ENCODE measurements at regions not wholly inside any gene's neighbourhood (a gene's known extent, or its start where the extent isn't known, plus 50 kb on each side); places are given as distances from the start of the nearest gene placed in this dataset.

DNA sequence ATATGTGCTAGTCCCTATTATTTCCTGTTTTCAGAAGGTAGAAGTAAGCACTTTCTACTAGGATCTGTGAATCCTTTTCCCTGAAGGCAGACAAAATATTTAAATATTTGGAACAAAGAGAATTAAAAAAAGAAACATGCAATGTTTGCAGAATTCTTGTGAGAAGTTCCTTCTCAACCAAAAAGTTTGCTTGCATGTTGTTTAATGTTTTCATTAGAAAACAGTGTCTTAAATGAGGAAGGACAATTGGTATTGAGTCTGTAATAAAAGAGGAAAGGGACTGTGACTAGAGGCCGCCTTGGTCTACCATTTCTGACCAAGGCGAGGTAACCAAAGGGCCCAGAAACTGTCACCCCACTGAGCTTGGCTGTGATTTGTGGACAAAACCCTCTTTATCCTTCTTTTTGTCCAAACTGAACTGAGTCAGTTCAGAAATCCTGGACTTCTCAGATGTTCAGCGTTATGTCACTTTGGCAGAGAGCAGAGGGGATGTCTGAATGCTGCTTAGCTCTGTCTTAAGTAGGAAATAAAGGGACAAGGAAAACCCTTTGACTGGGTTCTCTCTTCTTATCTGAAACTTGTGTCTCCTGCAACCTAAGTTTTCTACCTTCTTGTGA lies 129.8 kb upstream of the CPM start:
- no peak for DNase-seq

DNA sequence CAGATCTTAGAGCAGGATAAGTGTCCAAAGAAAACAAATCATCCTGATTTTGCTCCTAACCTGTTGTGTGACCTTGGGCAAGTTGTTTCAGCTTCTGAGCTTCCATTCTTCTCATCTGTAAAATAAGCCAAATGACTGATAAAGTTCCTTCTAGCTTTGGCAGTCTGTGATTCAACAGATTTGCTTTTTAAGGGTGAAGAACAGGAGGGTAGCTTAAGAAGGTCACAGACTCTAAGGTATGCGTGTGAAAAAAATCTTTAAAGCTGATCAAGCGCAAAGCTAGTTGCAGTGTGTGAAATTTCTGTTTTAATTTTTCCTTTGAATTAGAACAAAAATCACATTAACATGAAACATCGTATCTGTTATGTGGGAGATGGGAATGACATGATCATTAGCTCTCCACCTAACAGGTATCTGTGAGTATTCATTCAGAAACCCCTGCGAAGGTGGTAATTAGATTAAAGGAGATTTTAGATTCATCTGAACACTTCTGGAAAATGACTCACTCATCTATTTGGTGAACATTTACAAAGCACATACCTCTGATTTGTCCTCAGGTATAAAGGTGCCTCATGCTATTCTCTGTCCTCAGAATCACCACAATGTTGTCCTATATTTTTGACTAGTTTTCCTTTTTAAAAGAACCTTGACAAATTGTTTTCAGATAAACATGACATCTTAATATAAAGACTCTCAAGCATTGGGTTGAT lies 131.9 kb upstream of the CPM start:
- DNase-seq, result no peak

DNA sequence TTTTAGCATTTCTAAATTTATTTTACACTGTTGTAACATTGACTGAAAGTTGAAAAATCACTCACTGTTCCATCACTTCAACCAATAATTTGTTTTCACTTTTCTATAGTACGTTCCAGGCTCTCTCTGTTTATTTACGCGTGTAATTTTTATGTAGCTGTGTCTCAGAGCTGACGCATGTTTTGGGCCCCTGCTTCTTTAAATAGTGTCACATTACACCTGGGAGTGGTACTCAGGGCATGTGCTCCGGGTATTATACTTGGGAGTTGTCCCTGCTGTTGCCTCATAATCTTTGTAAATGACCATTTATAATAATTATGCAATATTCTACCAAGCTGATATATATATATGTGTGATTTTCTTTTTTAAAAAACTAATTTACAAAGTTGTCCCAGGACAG lies 132.8 kb upstream of the CPM start:
- DNase-seq, result no peak

DNA sequence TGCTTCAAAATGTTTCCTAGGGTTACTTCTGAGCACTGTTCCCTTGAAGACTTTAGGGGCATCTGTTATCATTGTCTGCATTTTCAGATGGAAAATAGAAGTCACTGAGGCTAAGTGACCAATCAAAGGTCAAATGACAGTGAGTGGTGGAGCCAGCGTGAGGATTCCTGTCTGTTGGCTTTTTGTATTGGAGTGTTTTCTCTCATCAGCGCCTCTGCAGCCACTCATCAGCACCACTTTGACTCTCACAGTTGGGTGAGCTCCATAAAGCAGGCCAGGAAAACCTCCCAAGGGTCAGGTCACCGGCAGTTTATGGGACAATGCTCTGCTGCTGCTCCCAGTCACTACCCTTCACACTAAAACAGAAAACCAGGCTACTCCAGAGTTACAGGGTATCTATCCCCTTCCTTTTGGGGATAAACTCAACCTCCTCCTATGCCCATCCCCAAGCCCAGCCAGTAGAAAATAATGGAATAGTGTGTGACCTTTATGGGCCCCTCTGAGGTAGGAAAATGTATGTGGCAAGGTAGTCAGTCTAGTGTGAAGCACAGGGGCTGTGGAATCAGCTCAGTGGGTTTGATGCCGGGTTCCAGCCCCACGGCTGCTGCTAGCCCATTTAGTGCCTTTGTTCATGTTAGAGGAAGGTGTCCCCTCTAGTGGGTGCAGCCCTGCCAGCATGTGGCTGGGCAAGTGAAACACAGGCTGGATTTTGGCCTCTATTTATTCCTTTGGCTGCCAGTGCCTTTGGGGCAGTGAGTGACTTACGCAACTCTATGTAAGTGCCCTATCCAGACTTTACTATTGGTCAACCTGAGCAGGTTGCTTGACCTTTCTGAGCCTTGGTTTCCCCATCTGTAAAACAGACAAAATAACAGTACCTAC lies 133.8 kb upstream of the CPM start:
- no peak for DNase-seq

DNA sequence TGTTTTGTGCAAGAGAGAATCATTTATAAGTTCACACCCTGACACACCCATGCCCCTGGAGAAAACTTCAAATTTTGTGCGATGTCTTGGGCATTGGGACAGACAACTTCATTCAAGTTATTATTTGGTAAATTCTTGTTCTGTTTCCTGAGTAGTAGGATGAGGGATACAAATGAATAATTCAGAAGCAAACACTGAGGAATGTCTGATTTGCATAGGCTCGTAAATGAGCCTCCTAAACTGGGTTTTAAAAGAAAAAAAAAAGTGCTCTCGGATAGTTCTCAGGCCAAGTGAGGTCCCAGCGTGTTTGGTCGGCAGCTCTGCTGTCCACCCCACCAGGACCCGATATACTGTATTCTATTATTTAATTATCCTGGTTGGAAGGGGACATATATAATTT lies 134.7 kb upstream of the CPM start:
- DNase-seq, result no peak

DNA sequence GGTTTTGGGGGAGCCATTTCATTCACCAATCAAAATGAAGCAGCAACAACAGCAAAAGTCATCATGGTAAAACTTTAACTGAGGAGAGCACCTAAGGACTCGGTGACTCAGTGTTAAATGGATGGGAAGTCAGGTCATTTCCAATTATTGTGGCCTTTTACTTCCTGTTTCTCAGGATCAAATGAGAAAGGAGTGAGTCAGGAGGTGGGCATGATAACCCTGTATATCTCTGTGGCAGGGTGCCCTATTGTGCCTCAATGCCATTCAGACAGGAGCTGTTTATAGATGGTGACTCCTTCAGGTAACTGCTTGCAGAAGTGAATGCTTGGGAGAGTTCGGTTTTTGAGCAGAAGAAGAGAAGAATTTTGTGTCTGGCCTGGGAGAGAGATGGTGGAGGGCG lies 135.5 kb upstream of the CPM start:
- peak; percentile 44 for DNase-seq

DNA sequence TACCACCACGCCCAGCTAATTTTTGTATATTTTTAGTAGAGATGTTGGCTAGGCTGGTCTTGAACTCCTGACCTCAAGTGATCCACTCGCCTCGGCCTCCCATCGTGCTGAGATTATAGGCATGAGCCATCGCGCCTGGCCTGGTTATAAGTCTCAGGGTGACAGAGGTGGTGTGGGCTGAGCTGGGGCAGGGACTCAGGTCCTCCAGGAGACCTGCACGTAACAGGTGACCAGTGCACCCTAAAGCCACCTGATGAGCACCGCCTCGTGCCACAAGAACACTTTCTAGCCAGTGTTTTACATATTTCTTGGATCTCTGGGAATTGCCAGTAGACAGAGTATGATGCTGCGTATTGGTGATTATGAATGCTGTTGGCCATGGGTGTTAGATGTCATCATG lies 136.5 kb upstream of the CPM start:
- DNase-seq, result no peak

DNA sequence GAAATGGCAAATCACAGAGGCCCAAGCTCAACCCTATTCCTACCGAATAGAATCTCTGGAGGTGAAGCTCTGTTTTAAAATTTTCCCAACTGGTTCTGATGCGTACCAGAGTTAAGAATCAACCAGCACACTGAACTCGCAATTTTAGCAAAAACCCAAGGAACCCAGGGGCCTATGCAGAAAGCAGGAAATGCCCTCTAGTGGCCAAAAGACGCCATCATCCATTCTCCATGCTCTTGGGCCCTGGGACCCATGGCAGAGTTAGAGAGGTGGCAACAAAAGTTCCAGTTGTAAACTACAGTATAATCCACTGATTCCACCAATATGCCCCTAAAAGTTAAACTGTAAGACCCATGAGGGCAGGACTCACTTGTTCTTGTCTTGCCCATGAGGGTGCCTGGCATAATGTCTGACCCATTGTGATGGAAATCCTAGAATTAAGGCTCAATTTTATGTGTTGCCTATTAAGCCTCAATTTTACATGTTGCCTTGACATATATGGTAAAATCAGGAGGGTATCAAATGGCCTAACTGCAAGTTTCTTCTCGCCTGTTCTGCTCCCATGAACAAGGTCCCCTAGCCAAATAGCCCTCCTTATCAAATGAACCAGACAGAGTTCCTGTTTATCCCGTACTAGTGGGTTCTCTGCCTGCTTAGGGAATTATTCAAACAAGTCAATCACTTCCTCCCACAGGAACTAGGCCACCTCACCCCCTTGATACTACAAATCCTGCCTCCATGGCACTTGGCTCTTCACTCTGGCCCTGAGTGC lies 137.5 kb upstream of the CPM start:
- peak; percentile 63 for DNase-seq

DNA sequence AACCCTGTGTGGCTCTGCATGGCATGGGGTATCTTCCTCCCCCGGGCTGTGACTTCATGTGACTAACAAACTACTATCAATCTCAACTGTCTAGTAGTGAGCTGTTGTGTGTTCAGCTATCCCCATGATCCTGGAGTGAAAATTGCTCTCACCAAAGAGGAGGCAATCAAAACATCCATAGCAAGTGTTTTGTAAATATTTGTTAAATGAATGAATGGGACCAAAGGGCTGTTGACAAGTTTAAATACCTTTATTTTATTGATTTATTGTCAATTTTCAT lies 138.1 kb upstream of the CPM start:
- DNase-seq, result no peak

DNA sequence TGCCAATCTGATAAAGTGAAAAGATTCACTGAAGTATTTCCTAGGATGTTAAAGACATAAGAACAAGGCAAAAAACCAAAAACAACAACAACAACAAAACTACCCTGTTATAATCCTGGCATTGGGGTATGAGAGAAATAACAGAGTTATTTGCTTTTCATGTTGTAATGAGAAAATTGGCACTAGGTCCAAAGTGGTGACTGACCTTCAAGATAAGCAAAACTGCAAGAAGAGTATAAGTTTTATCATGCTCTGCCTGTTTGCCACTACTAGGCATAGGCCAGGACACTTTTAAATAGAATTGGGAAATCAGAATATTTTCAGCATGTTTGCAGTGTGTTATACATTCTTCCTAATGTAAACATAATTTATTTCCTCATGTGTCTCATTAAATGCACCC lies 140.1 kb upstream of the CPM start:
- DNase-seq, result no peak

DNA sequence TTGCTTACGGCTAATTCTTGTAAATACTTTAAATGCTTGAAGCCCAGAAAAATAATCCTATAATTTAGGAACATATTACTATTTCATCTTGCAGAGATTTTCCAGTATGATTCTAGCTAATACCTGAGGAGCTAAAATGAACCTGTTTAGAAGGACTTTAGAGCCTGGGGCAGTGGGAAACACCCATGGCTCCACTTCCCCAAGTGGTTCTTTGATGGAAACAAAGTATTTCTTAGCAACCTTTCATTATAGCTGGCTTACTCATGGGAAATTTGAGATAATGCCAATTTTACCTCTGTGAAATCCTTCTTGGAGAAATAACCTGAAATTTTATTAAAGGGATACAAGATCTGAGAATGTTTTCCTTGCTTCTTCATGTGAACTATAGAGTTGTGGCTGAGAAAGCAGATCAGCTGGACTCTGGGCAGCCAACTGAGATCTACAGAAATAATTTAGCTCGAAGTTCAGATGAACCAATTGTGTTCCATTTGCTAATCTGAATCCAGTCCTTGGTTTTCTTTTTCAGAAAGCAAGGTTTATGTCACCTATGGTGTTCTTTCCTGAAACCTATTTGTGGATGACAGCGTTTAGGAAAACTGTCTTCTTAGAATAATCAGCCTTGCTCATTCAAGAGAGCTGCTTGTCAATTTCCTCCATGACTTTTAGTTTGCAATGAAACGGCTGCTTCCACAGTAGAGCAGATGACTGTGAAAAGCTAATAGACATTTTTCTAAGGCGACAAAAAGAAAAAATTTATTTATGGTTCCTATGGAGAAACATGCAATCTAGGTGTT lies 141.8 kb upstream of the CPM start:
- DNase-seq, result no peak

DNA sequence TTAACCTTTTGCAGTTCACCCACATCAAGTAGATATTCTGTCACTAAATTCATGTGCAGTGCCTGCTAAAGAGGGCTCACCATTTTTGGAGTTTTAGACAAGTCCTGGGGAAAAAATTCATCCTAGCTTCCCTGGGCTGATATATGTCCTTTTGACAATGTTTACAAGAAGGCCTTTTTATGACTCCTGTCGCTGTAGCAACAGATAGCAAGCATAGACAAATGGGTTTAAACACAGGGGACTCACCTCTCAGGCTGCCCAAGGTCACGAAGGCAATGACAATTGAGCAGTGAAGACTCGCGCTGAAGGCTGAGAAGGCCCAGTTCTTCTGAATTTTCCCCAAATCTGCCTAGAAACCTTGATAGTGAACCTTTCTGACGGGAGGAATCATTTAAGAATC lies 150.7 kb upstream of the CPM start:
- no peak for DNase-seq

DNA sequence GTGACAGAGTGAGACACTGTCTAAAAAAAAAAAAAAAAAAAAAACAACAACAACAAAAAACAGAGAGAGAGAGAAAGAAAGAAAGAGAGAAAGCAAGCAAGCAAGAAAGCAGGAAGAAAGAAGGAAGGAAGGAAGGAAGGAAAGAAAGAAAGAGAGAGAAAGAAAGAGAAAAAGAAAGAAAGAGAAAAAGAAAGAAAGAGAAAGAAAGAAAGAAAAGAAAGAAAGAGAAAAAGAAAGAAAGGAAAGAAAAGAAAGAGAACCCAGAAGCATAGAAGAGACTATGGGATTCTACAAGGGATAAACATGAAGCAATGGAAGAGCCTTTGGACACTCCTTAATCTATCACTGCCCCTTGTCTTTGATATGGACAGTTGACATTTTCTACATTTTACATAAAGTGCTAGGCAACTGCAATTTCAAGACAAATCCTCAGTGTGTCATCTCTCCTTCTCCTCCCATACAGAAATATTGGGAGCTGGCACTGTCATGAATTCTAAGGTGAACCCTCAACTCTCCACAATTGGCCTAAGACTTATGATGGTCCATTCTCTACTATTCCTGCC lies 151.9 kb upstream of the CPM start:
- DNase-seq, result no peak

DNA sequence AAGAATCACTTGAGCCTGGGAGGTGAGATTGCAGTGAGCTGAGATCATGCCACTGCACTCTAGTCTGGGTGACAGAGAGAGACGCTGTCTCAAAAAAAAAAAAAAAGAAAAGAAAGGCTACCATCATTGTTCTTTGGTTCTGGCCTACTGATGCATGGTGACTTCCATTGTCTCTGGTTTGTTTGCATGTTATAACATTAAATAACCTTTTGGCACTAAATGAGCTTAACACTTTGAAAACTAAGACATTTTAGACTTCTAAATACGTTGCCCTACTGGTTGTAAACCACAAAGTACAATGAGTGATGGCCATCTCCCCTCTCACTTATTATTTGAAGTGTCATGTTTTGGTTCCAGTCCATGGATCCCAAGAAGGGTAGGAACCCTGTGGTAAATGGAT lies 152.9 kb upstream of the CPM start:
- DNase-seq, result no peak

DNA sequence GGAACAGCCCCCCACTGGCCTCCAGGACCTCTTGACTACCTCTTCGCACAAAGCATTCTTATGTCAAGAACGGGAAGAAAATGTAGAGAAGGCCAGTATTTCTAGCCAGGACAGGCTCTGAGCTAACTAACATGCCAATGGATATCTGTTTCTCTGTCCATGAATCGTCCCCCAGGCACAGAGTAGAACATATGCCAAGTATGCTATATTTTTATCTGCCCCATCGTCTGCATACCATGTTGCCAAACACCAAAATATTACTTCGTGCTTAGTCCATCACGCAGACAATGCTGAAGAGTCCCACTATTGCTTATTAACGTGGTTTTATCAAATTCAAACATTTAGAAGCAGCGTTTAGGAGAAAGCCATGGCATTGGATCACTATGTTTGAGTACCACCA lies 151.4 kb upstream of the CPSF6 start:
- no peak for DNase-seq

DNA sequence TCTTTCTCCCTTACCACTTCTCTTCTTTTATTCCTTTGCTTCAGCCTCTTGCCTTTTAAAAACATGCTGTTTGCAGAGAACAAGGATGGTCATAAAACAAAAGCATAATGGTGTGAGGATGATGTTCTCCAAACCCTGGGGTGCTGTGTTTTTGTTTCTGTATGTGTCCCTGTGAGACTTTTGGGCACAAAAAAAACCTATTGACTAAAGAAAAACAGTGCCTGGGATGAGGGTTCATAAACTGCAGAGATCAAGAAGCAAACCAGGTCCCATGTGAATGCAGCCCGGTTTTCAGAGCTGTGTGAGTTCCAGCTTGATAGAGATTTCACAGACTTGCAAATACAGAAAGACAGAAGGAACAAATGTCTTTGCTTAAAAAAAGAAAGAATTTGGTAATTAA lies 148.6 kb upstream of the CPSF6 start:
- no peak for DNase-seq

DNA sequence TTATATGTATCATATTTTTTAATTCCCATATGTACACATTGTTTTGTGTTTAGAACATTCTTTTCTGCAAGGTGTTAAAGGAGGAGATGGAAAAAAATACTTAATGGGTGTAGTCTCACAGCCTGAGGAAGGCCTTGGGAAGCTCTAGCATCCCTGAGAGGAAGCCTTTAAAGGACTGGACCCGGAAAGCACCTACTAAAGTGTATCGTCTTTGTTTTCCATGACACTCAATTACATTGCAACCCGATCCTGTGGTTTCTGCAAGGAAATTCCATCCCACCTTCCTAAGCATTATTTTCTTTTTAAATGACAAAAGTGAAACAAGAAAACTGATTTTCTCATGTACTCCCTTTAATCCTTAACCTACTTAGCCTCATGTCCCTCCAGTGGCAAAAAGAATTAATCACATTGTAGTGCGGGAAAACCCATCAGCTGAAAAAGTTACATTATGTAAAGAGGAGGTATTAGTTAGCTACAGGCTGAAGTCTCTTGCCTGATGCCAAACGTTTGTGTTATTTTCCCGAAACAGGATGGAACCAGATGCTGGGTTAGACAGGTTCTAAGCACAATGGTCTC lies 147.8 kb upstream of the CPSF6 start:
- DNase-seq, result no peak

DNA sequence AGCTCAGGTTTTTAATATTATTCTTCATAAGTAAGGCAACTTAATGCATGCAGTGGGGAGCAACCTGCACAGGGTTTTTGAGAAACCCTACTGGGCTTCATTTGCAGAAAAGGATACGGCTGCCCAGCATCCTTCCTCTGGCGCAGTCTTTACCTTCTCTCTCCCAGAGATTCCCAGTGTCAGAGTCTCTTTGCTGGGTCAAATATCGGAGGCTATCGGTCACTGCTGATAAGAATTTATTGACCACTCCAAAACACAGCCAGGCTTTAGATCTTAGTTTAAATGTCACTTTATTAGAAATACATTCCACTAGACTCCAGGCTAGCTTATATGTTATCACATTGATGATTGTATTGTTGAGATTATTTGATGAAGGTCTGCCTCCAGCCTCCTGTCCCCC lies 147.2 kb upstream of the CPSF6 start:
- no peak for DNase-seq

DNA sequence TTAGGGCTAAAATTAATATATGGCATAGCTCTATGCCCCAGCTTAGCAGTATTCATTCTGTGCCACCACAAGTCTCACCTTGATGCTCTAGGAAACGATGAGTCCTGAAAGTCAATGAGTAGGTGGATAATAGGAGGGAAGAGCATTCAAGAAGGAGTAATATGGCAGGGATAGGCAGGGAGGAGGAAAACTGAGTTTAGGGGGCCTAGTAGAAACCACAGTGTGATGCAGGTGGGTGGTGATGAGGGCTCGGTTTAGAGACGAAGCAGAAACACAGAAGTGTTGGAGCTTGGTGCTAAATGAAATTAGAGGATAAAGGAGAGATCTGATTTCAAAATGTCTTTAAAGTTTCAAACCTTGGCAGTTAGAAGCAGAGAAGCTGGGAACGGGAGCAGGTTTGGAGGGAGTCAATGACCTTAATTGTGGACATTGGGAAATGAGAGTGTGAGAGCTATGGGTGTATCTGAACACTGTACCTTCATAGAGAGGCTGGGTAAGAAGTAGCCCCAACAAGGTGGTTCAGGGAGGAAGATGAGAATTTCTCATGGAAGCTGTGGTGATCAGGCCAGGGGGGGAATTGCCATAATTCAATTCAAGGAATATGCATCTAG lies 144.7 kb upstream of the CPSF6 start:
- DNase-seq, result no peak

DNA sequence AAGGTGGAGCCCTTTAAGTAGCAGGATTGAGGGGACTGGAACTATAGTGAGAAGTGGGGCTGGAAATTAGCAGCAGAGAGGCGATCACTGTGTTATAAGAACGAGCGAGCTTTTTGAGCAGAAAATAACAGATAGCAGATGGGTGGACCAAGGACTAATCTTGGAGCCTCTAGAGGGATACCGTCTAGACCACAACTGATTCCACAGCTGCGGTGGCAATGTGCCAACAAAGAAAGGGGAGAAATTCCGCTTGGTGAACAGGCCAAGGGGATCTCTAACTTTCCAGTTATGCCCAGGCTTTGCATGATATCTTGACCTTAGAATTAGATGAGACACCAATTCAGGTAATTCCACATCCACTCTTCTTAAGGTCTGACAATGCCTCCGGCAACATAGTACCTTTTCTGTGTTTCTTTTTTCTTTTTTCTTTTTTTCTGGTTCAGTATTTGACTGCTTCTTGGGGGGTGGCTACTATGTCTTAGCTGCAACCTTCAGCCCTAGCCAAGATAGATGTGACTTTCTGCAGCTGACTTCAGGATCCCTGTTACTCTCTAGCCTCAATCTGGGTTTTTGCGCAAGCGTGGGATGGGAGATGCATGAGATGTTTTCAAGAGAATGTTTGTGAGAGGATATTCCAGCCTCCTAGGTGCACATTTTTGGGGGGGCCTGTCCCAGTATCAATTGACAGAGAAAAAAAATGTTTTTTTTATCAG lies 143.4 kb upstream of the CPSF6 start:
- no peak for DNase-seq

Data from fibroblast of skin of right quadriceps (primary cell).